DMS53 treated with DMSO at 0.1 percent for 48 hours (cell line): ENCODE measurements at regions not wholly inside any gene's neighbourhood (a gene's known extent, or its start where the extent isn't known, plus 50 kb on each side); places are given as distances from the start of the nearest gene placed in this dataset.

Experiments
- DNase-seq: peaks from one replicate; lab custom pipeline; 2025; ENCODE audit not compliant: unreplicated experiment; lab: John Stamatoyannopoulos, UW

DNA sequence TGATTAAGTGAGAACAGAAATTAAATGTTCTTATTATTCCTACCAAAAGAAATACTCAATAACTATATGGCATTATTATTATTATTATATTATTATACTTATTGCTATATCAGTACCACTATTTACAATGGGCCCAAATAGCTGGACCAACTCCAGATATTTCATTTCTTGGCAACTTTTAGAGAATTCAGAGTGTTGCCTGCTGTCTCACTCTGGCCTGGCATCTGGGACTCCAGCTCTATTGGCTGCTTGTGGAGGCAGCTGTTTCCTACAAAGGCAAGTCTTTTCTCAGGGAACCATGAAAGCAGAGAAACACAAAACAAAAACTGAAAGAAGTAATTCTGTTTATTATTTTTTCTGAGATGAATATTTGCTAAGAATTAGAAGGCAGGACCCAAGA is 105.1 kb upstream of the SORCS1 start:
- no peak for DNase-seq

DNA sequence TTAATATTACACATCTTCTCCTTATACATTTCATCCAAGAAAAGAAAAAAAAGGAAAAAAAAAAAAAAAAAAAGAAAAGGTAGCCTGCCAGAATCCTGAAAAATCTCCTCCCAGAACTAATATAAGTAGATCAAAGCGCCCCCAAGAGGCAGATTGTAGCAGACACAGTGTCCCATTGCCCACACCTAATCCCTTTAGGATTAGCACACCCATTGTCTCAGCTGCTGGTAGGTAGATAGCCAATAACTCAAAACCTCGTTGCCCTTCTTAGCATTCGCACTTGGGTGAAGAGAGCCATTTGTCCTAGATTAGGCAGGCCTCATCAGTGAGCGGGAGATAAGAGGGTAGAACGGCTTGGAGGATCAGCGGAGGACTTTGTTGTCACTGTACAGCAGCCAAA is 100.2 kb upstream of the SORCS1 start:
- no peak for DNase-seq

DNA sequence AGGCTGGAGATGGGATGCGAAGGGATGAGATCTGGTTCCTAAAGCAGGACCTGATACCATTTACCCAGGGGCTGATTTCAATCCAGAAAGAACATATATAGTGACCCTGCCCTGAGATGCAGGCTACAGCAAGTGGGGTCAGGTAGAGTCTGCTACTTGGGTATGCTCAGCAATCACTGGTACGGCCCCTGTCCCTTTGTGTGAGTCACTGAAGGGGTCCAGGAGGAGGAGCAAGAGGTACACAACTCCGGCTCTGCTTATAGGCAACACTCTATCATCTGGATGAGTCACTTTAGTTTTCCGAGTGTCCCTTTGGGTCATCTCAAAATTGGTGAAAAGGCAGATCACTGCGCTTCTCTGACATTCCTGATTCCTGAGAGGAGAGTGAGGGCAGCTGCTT is 79.6 kb upstream of the SORCS1 start:
- no peak for DNase-seq

DNA sequence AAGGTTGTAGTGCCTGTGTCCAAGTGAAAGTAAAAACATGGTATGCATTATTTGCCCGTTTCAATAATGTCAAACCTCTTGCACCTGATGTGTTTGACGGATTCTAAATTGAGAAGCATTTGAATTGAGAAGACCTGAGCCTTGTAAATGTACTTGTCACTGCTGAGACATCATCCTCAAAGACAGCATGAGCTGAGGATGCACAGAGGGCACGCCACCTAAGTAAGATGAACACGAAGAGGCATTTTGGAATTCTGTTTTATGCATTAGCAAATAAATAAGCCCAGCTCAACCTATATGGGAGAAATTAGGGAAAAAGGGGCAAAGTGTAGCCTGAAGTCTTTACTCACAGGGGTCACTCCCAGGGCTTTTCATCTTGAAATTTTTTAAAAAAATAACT is 73.8 kb upstream of the SORCS1 start:
- DNase-seq: no peak

DNA sequence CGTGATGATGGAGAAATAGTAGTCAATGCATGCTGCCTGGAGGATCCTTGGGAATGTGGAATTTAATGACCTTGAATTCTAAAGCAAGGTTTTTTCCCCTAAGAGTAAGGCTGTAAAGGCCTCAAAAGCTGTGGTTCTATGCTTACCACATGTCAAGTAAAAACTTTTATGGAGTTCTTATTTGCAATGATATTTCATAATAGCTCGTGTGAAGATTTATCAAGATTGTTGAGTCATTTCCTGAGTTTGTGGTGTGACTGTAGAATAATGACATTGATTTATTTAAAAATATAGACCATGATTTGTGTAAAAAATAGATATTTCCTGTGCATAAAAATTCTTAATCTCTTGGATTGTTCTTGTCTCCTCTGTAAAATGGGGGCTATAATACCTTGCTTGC is 67.5 kb upstream of the SORCS1 start:
- DNase-seq: no peak

DNA sequence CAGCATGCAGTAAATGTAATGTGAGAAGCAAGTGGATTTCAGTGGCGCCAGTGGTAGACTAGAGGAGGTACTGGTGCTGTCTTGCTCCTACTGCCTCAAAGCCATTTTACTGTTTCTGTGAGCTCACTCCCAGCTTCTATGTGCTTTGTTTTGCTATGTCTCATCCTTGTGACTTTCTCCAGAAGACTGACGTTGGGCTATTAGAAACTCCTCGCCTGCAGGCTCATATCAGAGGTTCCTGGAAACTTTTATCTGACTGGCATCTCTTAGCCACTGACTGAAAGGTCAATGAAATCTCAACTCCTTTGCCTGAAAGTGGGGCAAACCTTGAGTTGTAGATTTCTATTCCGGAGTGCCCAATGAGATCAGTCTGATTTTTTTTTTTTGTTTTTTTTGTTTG is 66.4 kb upstream of the SORCS1 start:
- no peak for DNase-seq

DNA sequence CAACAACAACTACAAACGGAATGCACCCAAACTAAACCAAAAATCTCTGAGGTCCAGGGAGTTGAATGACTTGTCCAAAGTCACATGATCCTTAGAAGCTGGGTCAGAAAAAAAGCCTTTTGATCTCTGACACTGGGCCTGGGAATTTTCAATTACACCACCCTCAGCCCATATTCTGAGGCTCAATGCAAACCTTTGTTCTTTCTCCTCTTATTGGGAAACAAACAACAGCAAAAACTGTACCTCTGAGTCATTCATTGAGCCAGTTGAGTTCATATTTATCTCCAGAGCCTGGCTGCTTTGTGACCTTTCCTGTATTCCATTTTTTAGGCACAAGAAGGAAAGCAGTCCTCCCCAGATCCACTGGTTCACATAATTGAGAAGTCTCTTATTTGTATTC is 51.2 kb upstream of the SORCS1 start:
- DNase-seq: no peak
